ENCODE measurements at regions not wholly inside any gene's neighbourhood (a gene's known extent, or its start where the extent isn't known, plus 50 kb on each side); places are given as distances from the start of the nearest gene placed in this dataset.

DNA sequence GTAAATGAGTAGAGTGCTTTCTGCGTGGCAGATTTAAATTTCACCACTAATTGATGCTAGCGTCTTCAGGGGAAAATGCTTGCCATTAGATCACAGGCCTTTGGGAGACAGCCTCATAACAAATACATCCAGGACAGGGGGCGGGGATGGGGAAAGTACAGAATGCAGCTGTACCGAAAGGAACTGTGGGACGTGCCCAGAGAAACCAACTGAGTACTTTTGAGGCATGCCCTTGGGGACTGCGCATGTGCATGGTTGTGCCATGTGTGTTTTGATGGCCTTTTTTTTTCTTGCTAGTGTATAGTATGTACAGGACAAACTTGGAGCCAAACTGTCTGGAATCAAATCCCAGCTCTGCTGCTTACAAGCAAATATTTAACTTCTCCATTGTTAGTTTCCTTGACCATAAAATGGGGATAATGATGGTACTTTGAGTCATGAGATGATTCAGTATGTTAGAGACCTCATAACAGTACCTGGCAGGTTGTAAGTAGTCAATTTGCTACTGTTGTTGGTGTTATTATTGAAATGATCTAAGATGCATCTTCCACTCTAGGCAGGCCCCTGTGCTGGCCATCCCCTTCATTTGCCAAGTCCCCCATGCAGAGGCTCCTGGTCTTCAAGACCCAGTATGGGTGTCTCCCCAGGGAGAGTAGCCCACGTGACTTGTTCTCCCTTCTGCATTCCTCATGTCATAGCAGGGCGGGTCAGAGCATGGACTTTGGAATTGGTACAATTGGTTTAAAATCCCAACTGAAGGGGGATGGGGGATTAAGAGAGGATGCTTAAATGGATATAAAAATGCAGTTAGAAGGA, 68.3 kb upstream of the NPAS1 start:
- DNase-seq (ENCODE audit: extremely low read depth, low read depth), result no peak
- TF ChIP-seq, protein P1, sequence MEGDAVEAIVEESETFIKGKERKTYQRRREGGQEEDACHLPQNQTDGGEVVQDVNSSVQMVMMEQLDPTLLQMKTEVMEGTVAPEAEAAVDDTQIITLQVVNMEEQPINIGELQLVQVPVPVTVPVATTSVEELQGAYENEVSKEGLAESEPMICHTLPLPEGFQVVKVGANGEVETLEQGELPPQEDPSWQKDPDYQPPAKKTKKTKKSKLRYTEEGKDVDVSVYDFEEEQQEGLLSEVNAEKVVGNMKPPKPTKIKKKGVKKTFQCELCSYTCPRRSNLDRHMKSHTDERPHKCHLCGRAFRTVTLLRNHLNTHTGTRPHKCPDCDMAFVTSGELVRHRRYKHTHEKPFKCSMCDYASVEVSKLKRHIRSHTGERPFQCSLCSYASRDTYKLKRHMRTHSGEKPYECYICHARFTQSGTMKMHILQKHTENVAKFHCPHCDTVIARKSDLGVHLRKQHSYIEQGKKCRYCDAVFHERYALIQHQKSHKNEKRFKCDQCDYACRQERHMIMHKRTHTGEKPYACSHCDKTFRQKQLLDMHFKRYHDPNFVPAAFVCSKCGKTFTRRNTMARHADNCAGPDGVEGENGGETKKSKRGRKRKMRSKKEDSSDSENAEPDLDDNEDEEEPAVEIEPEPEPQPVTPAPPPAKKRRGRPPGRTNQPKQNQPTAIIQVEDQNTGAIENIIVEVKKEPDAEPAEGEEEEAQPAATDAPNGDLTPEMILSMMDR (IDR thresholded peaks at IDR 0.05; ENCODE audit: low read depth, low read length), result no peak

DNA sequence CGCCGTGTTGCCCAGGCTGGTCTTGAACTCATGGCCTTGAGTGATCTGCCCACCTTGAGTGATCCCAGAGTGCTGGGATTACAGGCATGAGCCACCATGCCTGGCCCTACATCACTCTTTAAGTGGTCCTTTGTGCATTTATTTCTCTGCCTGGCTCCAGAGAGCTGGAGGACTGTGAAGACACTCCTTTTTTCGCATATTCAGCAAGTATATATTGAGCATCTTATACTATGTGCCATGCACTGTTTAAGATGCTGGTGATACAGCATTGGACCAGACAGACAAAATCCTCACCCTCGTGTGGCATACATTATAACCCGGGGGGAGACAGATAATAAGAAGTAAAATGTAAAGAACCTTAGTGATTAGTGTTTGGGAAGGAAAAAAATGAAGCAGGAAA, 66.8 kb upstream of the NPAS1 start:
- DNase-seq (ENCODE audit: extremely low read depth, low read depth), result no peak
- TF ChIP-seq, protein P1 (IDR thresholded peaks at IDR 0.05; ENCODE audit: low read depth, low read length), result no peak

DNA sequence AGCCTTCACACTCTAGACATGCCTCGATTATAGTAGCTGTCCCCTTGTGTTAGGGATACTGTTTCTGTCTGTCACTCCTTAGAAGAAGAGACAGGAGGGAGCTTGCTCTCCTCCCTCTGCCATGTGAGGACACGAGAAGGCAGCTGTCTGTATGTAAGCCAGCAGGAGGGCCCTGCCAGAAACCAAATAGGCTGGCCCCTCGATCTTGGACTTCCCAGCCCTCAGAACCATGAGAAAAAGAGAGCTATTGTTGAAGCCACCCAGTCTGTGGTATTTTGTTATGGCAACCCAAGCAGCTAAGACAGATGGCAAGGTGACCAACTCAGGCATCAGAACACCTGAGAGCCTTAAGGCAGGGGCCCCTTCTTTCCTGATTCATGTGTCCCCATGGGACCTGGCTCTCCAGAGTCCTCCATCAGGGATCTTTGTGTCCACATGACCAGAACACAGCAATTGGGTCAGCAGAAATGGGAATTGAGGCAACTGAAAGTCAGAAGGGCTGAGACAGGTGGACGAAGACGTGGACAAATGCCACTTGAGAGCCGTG, 65.6 kb upstream of the NPAS1 start:
- DNase-seq (ENCODE audit: extremely low read depth, low read depth), result no peak
- TF ChIP-seq, protein P1 (IDR thresholded peaks at IDR 0.05; ENCODE audit: low read depth, low read length), result no peak

- TF ChIP-seq, protein P1 (IDR thresholded peaks at IDR 0.05; ENCODE audit: low read depth, low read length), result no peak
- DNase-seq (ENCODE audit: extremely low read depth, low read depth), result no peak
Observed at GRCh38 chr19:46954502-46954992, 65.1 kb upstream of the NPAS1 start.

GRCh38 chr19:46954993-46955812, 64.4 kb upstream of the NPAS1 start:
- no peak for DNase-seq (ENCODE audit: extremely low read depth, low read depth)
- TF ChIP-seq, protein P1 (IDR thresholded peaks at IDR 0.05; ENCODE audit: low read depth, low read length), result no peak

- DNase-seq (ENCODE audit: extremely low read depth, low read depth), result no peak
- TF ChIP-seq, protein P1 (IDR thresholded peaks at IDR 0.05; ENCODE audit: low read depth, low read length), result no peak
Observed at GRCh38 chr19:46955813-46956371, 63.7 kb upstream of the NPAS1 start.
